IMR-90 (cell line): ENCODE measurements at regions not wholly inside any gene's neighbourhood (a gene's known extent, or its start where the extent isn't known, plus 50 kb on each side); places are given as distances from the start of the nearest gene placed in this dataset.
A peak's percentile ranks its signal among the peaks of the same experiment; 100 is the strongest.

Source experiments
- ATAC-seq: fragments of 200-7000 bp; cut with Tn5 transposase; 2 replicates; pipeline ENCODE4 v1.9.1; 2020; ENCODE audit warnings: low read depth, mild to moderate bottlenecking, moderate library complexity
- BruUV-seq: library from RNA; stranded (reverse); fragments of 400-500 nt; replicated peaks from 2 replicates; lab custom pipeline; 2021; lab: Mats Ljungman, UMichigan
- CTCF ChIA-PET: fragments of 300-600 bp; formaldehyde crosslinking; extraction: SDS; loops from one replicate; lab custom pipeline; 2021; ENCODE audit warnings: antibody characterized with exemption; lab: Yijun Ruan, JAX
- POLR2A ChIA-PET: fragments of 300-600 bp; sonication (Branson Sonifier 250); formaldehyde crosslinking; loops from one replicate; lab custom pipeline; 2022; ENCODE audit warnings: antibody characterized with exemption; ENCODE audit not compliant: unreplicated experiment; lab: Charles Lee
- DNase-seq: peaks from one replicate; pipeline ENCODE4 v3.0.0; 2013
- H2AFZ ChIP-seq: replicated peaks from 2 replicates; pipeline ENCODE3; 2013; ENCODE audit warnings: low read length, mild to moderate bottlenecking; ENCODE audit not compliant: poor library complexity
- H2AK5ac ChIP-seq: 2 replicates; pipeline ENCODE4 v1.6.1; 2013; ENCODE audit warnings: low read depth, low read length, inconsistent platforms
- H2AK9ac ChIP-seq: replicated peaks from 2 replicates; pipeline ENCODE3; 2013; ENCODE audit warnings: mild to moderate bottlenecking, low read depth, low read length, moderate library complexity; ENCODE audit not compliant: poor library complexity
- H2BK120ac ChIP-seq: 2 replicates; pipeline ENCODE4 v1.6.1; 2013; ENCODE audit warnings: low read depth, low read length, inconsistent platforms
- H2BK15ac ChIP-seq: 3 replicates; pipeline ENCODE4 v1.6.1; 2013; ENCODE audit warnings: low read depth, low read length, inconsistent platforms
- H2BK20ac ChIP-seq: 2 replicates; pipeline ENCODE4 v1.6.1; 2013; ENCODE audit warnings: low read depth, mild to moderate bottlenecking, inconsistent platforms, low read length, moderate library complexity
- H2BK5ac ChIP-seq: 2 replicates; pipeline ENCODE4 v1.6.1; 2013; ENCODE audit warnings: mild to moderate bottlenecking, low read depth, low read length, inconsistent platforms; ENCODE audit not compliant: poor library complexity, severe bottlenecking
- H3K14ac ChIP-seq: replicated peaks from 2 replicates; pipeline ENCODE4 v1.6.1; 2013; ENCODE audit warnings: low read depth, low read length, inconsistent platforms
- H3K18ac ChIP-seq: 2 replicates; pipeline ENCODE4 v1.6.1; 2013; ENCODE audit warnings: low read depth, low read length, control low read depth
- H3K23ac ChIP-seq: 2 replicates; pipeline ENCODE4 v1.6.1; 2013; ENCODE audit warnings: low read depth, low read length, inconsistent platforms
- H3K27ac ChIP-seq: 2 replicates; pipeline ENCODE4 v1.5.1; 2013; ENCODE audit warnings: mild to moderate bottlenecking, control low read depth, low read length; ENCODE audit not compliant: insufficient read depth
- H3K27me3 ChIP-seq: 2 replicates; pipeline ENCODE4 v1.6.1; 2013; ENCODE audit warnings: low read length; ENCODE audit not compliant: control insufficient read depth, insufficient read depth
- H3K36me3 ChIP-seq: 2 replicates; pipeline ENCODE4 v1.6.1; 2013; ENCODE audit warnings: low read length, mixed read lengths; ENCODE audit not compliant: control insufficient read depth, insufficient read depth
- H3K4ac ChIP-seq: 2 replicates; pipeline ENCODE4 v1.6.1; 2013; ENCODE audit warnings: low read depth, low read length, inconsistent platforms
- H3K4me1 ChIP-seq: 2 replicates; pipeline ENCODE4 v1.6.1; 2013; ENCODE audit warnings: low read length, mixed read lengths; ENCODE audit not compliant: control insufficient read depth, insufficient read depth
- H3K4me2 ChIP-seq: 2 replicates; pipeline ENCODE4 v1.6.1; 2013; ENCODE audit warnings: low read depth, mild to moderate bottlenecking, control low read depth, low read length, moderate library complexity
- H3K4me3 ChIP-seq: 2 replicates; pipeline ENCODE4 v1.5.1; 2013; ENCODE audit warnings: low read depth, mild to moderate bottlenecking, control low read depth, low read length, moderate library complexity; ENCODE audit not compliant: insufficient read depth
- H3K56ac ChIP-seq: 2 replicates; pipeline ENCODE4 v1.6.1; 2013; ENCODE audit warnings: low read length, inconsistent platforms; ENCODE audit not compliant: insufficient read depth; ENCODE audit errors: extremely low read depth
- H3K79me1 ChIP-seq, 2 experiments: 2 replicates each; pipeline ENCODE4 v1.6.1; 2013; ENCODE audit warnings: low read length in 2 of 2, inconsistent platforms in 1 of 2, low read depth in 1 of 2
- H3K9ac ChIP-seq: 2 replicates; pipeline ENCODE4 v1.6.1; 2013; ENCODE audit warnings: low read depth, low read length, control low read depth
- H3K9me1 ChIP-seq: 2 replicates; pipeline ENCODE4 v1.6.1; 2013; ENCODE audit warnings: low read length, inconsistent platforms; ENCODE audit not compliant: insufficient read depth
- H3K9me3 ChIP-seq: 2 replicates; pipeline ENCODE4 v1.6.1; 2013; ENCODE audit warnings: low read length; ENCODE audit not compliant: control insufficient read depth, insufficient read depth
- H4K20me1 ChIP-seq: 2 replicates; pipeline ENCODE4 v1.6.1; 2013; ENCODE audit warnings: low read length, inconsistent platforms; ENCODE audit not compliant: insufficient read depth
- H4K5ac ChIP-seq: 2 replicates; pipeline ENCODE4 v1.6.1; 2013; ENCODE audit warnings: mild to moderate bottlenecking, low read depth, low read length, control low read depth
- H4K8ac ChIP-seq, 2 experiments: 2 replicates each; pipeline ENCODE4 v1.6.1; 2013; ENCODE audit warnings: low read depth in 2 of 2, low read length in 2 of 2, control low read depth in 1 of 2, inconsistent platforms in 1 of 2
- H4K91ac ChIP-seq: 2 replicates; pipeline ENCODE4 v1.6.1; 2013; ENCODE audit warnings: low read depth, low read length, inconsistent platforms; ENCODE audit not compliant: insufficient read depth
- BHLHE40 ChIP-seq: fragments of 150-350 bp; IDR thresholded peaks from 2 replicates; pipeline ENCODE4 v1.6.1; 2016; ENCODE audit warnings: mild to moderate bottlenecking, low read depth, low read length
- CEBPB ChIP-seq: IDR thresholded peaks from 2 replicates; pipeline ENCODE4 v1.6.1; 2012; ENCODE audit warnings: low read depth, low read length, improper control_type of control experiment
- dilution Hi-C: fragments of 300-500 bp; cut with HindIII; formaldehyde crosslinking; loops from one replicate; pipeline ENCODE4 v1.14.3; 2018; ENCODE audit warnings: low sequenced_read_pairs; ENCODE audit not compliant: unreplicated experiment
- in situ Hi-C: fragments of 300-500 bp; cut with MboI; formaldehyde crosslinking; loops from 3 replicates; pipeline ENCODE4 v1.14.3; 2019; ENCODE audit warnings: low sequenced_read_pairs, inconsistent platforms, mixed read lengths
- intact Hi-C: fragments of 100-400 bp; cut with micrococcal nuclease; formaldehyde crosslinking; loops from 2 replicates; pipeline ENCODE4 v1.10.0; 2022

GRCh38 chr1:63116016-63116415, 206.4 kb upstream of the FOXD3 start:
- DNase-seq, result no peak

More at GRCh38 chr1:63116016-63116415, 206.4 kb upstream of the FOXD3 start:
- Histone ChIP-seq H3K14ac (no peak overlapping the region), H3K9ac (no peak overlapping the region), H2BK15ac (no peak overlapping the region), H3K18ac (no peak overlapping the region), H4K8ac (no peak overlapping the region), H2AK5ac (no peak overlapping the region), H2AFZ (no peak overlapping the region), H4K5ac (no peak overlapping the region), H3K9me1 (no peaks in the 10 kb centered on the region), H3K23ac (no peak overlapping the region), H3K4me1 (no peaks in the 10 kb centered on the region), H3K27ac (no peak overlapping the region), H3K79me1 (no peaks in the 10 kb centered on the region), H3K4me2 (no peak overlapping the region), H4K91ac (no peak overlapping the region), H4K20me1 (no peaks in the 10 kb centered on the region), H2BK5ac (no peak overlapping the region), H2BK120ac (no peak overlapping the region), H3K56ac (no peak overlapping the region), H2BK20ac (no peak overlapping the region), H2AK9ac (no peak overlapping the region), H3K36me3 (no peaks in the 10 kb centered on the region), H3K4ac (no peak overlapping the region), H3K9me3 (no peaks in the 10 kb centered on the region), H3K4me3 (no peak overlapping the region), H3K27me3 (no peaks in the 10 kb centered on the region)
- ChIA-PET POLR2A (no interaction called here), CTCF (interaction anchor here (0.6 kb wide), 1 partner anchor 517 kb away, joined by 5 read pairs; no protein-coding TSS in a partner anchor)
- in situ Hi-C loops (no loop called here), dilution Hi-C loops (no loop called here), intact Hi-C loops (no loop called here)
- TF ChIP-seq CEBPB, result peak; percentile 23; the same call in 1 of the 2 replicates
- no peak for TF ChIP-seq BHLHE40
- no TSS peak for BruUV-seq
- ATAC-seq, result no peak
